ENCODE measurements at regions not wholly inside any gene's neighbourhood (a gene's known extent, or its start where the extent isn't known, plus 50 kb on each side); places are given as distances from the start of the nearest gene placed in this dataset.

DNA sequence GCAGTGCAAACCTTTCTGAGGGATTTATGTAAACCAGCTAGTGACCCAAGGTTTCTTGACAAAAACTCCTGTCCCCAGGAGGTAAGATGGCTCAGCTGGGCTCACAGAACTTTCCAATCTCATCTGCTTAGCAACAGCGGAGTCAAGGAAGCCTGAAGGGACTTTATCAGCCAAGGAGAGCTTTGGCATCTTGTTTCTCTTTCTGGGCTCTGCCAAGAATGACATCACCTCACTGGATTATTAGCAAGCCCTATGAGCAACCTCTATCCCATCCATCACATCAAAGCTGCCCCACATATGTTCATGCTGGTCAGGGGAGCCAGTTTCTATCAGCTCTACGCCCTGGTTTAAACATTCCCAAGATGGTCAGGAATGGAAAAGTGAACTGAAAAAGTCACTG, 461.3 kb downstream of the ENC1 start (continued):
- TF ChIP-seq, protein P1, sequence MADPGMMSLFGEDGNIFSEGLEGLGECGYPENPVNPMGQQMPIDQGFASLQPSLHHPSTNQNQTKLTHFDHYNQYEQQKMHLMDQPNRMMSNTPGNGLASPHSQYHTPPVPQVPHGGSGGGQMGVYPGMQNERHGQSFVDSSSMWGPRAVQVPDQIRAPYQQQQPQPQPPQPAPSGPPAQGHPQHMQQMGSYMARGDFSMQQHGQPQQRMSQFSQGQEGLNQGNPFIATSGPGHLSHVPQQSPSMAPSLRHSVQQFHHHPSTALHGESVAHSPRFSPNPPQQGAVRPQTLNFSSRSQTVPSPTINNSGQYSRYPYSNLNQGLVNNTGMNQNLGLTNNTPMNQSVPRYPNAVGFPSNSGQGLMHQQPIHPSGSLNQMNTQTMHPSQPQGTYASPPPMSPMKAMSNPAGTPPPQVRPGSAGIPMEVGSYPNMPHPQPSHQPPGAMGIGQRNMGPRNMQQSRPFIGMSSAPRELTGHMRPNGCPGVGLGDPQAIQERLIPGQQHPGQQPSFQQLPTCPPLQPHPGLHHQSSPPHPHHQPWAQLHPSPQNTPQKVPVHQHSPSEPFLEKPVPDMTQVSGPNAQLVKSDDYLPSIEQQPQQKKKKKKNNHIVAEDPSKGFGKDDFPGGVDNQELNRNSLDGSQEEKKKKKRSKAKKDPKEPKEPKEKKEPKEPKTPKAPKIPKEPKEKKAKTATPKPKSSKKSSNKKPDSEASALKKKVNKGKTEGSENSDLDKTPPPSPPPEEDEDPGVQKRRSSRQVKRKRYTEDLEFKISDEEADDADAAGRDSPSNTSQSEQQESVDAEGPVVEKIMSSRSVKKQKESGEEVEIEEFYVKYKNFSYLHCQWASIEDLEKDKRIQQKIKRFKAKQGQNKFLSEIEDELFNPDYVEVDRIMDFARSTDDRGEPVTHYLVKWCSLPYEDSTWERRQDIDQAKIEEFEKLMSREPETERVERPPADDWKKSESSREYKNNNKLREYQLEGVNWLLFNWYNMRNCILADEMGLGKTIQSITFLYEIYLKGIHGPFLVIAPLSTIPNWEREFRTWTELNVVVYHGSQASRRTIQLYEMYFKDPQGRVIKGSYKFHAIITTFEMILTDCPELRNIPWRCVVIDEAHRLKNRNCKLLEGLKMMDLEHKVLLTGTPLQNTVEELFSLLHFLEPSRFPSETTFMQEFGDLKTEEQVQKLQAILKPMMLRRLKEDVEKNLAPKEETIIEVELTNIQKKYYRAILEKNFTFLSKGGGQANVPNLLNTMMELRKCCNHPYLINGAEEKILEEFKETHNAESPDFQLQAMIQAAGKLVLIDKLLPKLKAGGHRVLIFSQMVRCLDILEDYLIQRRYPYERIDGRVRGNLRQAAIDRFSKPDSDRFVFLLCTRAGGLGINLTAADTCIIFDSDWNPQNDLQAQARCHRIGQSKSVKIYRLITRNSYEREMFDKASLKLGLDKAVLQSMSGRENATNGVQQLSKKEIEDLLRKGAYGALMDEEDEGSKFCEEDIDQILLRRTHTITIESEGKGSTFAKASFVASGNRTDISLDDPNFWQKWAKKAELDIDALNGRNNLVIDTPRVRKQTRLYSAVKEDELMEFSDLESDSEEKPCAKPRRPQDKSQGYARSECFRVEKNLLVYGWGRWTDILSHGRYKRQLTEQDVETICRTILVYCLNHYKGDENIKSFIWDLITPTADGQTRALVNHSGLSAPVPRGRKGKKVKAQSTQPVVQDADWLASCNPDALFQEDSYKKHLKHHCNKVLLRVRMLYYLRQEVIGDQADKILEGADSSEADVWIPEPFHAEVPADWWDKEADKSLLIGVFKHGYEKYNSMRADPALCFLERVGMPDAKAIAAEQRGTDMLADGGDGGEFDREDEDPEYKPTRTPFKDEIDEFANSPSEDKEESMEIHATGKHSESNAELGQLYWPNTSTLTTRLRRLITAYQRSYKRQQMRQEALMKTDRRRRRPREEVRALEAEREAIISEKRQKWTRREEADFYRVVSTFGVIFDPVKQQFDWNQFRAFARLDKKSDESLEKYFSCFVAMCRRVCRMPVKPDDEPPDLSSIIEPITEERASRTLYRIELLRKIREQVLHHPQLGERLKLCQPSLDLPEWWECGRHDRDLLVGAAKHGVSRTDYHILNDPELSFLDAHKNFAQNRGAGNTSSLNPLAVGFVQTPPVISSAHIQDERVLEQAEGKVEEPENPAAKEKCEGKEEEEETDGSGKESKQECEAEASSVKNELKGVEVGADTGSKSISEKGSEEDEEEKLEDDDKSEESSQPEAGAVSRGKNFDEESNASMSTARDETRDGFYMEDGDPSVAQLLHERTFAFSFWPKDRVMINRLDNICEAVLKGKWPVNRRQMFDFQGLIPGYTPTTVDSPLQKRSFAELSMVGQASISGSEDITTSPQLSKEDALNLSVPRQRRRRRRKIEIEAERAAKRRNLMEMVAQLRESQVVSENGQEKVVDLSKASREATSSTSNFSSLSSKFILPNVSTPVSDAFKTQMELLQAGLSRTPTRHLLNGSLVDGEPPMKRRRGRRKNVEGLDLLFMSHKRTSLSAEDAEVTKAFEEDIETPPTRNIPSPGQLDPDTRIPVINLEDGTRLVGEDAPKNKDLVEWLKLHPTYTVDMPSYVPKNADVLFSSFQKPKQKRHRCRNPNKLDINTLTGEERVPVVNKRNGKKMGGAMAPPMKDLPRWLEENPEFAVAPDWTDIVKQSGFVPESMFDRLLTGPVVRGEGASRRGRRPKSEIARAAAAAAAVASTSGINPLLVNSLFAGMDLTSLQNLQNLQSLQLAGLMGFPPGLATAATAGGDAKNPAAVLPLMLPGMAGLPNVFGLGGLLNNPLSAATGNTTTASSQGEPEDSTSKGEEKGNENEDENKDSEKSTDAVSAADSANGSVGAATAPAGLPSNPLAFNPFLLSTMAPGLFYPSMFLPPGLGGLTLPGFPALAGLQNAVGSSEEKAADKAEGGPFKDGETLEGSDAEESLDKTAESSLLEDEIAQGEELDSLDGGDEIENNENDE (IDR thresholded peaks at IDR 0.05; ENCODE audit: insufficient replicate concordance, low read length): no peak
- no peak for TF ChIP-seq YY1 (IDR thresholded peaks at IDR 0.05; ENCODE audit: low read depth, low read length)
- no peak for TF ChIP-seq GABPA (IDR thresholded peaks at IDR 0.05; ENCODE audit: borderline replicate concordance, insufficient read depth, low read length)
- no peak for TF ChIP-seq BCL11A (IDR thresholded peaks at IDR 0.05; ENCODE audit: low read depth in 2 of 2, low read length in 2 of 2)
- TF ChIP-seq SP1 (IDR thresholded peaks at IDR 0.05; ENCODE audit: low read depth, low read length): no peak
- TF ChIP-seq SP4 (IDR thresholded peaks at IDR 0.05; ENCODE audit: low read length): no peak
- no peak for TF ChIP-seq CREB1 (IDR thresholded peaks at IDR 0.05)
- TF ChIP-seq EZH2 (IDR thresholded peaks at IDR 0.05; ENCODE audit: low read depth, low read length, severe bottlenecking): no peak
- TF ChIP-seq, protein P2, sequence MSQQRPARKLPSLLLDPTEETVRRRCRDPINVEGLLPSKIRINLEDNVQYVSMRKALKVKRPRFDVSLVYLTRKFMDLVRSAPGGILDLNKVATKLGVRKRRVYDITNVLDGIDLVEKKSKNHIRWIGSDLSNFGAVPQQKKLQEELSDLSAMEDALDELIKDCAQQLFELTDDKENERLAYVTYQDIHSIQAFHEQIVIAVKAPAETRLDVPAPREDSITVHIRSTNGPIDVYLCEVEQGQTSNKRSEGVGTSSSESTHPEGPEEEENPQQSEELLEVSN (IDR thresholded peaks at IDR 0.05): no peak
- TF ChIP-seq MAFK (IDR thresholded peaks at IDR 0.05; ENCODE audit: low read depth, low read length): no peak
- TF ChIP-seq POLR2A (IDR thresholded peaks at IDR 0.05; ENCODE audit: control extremely low read depth in 1 of 2, low read depth in 2 of 2, low read length in 2 of 2): no peak
